ENCODE measurements at regions not wholly inside any gene's neighbourhood (a gene's known extent, or its start where the extent isn't known, plus 50 kb on each side); places are given as distances from the start of the nearest gene placed in this dataset.

DNA sequence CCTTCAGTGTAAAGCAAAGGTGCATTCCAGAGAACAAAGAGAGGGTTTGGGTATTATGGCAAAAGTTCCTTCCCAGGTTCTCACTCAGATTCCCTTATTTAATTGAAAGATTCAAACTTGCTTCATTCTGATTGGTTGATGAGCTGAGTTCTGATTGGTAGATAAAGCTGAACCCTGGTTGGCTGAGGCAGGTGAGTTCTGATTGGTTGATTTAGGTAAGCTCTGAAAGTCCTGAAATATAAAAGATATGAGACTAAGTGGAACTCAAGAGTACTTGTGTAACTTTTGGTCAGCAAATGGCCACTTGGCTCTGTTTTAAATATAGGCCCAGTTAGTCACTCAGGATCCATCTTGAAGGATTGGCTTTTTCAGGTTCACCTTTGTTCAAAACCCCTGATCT, 99.8 kb upstream of the FBXO11 start:
- H3K4me3 ChIP-seq: no peak overlapping the region
- H3K9me3 ChIP-seq (ENCODE audit: low read depth, low read length): no peaks in the 10 kb centered on the region
- H3K27ac ChIP-seq: no peak overlapping the region
- DNase-seq (ENCODE audit: low read depth, low spot score): no peak
- no peak overlapping the region for H3K9ac ChIP-seq (ENCODE audit: insufficient read length)
- no peak for TF ChIP-seq POLR2AphosphoS5 (IDR thresholded peaks at IDR 0.05; ENCODE audit: borderline replicate concordance, low read depth, low read length)
- TF ChIP-seq EZH2 (IDR thresholded peaks at IDR 0.05): no peak
- TF ChIP-seq FOXP2 (optimal IDR thresholded peaks at IDR 0.05; ENCODE audit: control extremely low read depth, extremely low read length, insufficient read depth): no peak
- no peaks in the 10 kb centered on the region for H3K36me3 ChIP-seq (ENCODE audit: insufficient read depth, low read length)

DNA sequence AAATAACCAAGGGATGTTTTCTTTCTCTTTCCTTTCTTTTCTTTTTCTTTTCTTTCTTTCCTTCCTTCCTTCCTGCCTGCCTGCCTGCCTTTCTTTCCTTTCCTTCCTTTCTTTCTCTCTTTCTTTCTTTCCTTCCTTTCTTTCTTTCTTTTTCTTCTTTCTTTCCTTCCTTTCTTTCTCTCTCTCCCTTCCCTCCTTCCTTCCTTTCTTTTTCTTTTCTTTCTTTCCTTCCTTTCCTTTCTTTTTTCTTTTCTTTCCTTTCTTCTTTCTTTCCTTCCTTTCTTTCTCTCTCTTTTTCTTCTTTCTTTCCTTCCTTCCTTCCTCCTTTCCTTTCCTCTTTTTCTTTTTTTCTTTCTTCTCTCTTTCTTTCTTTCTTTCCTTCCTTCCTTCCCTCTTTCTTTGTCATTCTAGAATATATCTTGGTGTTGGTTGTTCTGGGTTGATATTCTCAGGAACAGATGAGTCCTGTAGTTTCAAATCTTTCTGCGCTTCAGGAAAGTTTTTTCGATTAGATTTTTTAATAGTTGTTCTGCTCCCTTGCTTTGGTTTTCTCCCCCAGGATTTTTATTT, 101.5 kb upstream of the FBXO11 start:
- H3K27ac ChIP-seq: no peak overlapping the region
- no peaks in the 10 kb centered on the region for H3K9me3 ChIP-seq (ENCODE audit: low read depth, low read length)
- H3K4me3 ChIP-seq: no peak overlapping the region
- no peak for DNase-seq (ENCODE audit: low read depth, low spot score)
- no peaks in the 10 kb centered on the region for H3K36me3 ChIP-seq (ENCODE audit: insufficient read depth, low read length)
- TF ChIP-seq EZH2 (IDR thresholded peaks at IDR 0.05) (no peak), POLR2AphosphoS5 (IDR thresholded peaks at IDR 0.05; ENCODE audit: borderline replicate concordance, low read depth, low read length) (no peak)
- no peak overlapping the region for H3K9ac ChIP-seq (ENCODE audit: insufficient read length)

DNA sequence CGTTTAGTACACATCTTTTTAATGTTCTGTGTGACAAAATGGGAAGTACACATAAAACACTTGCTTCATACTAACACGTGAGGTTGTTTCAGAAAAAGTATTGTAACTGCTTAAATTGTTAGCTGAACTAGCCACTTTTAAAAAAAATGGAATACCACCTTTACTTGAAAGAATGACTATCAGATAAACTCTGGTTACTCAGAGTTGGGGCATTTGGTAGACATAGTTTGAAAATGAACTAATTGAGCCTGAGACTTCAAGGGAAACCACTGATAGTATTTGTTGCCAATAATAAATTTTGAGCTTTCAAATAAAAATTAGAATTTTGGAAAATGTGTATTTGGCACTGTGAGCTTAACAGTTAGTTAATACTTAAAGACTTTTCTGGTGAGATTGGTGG, 103.0 kb upstream of the FBXO11 start:
- Histone ChIP-seq H3K9ac (ENCODE audit: insufficient read length) (no peak overlapping the region), H3K27ac (no peak overlapping the region), H3K36me3 (ENCODE audit: insufficient read depth, low read length) (no peaks in the 10 kb centered on the region), H3K4me3 (no peak overlapping the region), H3K9me3 (ENCODE audit: low read depth, low read length) (no peaks in the 10 kb centered on the region)
- DNase-seq (ENCODE audit: low read depth, low spot score): no peak
- TF ChIP-seq EZH2 (IDR thresholded peaks at IDR 0.05) (no peak), FOXP2 (optimal IDR thresholded peaks at IDR 0.05; ENCODE audit: control extremely low read depth, extremely low read length, insufficient read depth) (no peak), POLR2AphosphoS5 (IDR thresholded peaks at IDR 0.05; ENCODE audit: borderline replicate concordance, low read depth, low read length) (no peak)

DNA sequence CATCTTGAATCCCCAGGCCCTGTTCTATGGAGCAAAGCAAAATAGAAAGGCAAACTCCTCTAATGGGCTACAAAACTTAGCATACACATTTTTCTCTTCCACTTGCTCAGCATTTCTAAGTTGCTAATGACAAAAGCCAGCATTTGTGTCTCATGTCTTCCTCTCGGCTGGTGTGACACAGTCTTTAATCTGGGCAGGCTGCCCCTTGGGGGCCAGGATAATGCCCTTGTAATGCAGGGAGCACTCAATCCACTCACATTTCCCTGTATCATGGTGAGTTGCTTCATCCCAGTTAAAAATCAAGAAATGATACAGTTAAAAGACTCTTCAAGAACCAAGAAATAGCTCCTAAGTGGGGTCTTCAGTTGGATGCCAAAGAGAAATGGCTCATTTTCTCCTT, 109.1 kb upstream of the FBXO11 start:
- Histone ChIP-seq H3K36me3 (ENCODE audit: insufficient read depth, low read length) (no peaks in the 10 kb centered on the region), H3K4me3 (no peak overlapping the region), H3K9ac (ENCODE audit: insufficient read length) (no peak overlapping the region), H3K27ac (no peak overlapping the region), H3K9me3 (ENCODE audit: low read depth, low read length) (no peaks in the 10 kb centered on the region)
- no peak for DNase-seq (ENCODE audit: low read depth, low spot score)
- TF ChIP-seq POLR2AphosphoS5 (IDR thresholded peaks at IDR 0.05; ENCODE audit: borderline replicate concordance, low read depth, low read length) (no peak), FOXP2 (optimal IDR thresholded peaks at IDR 0.05; ENCODE audit: control extremely low read depth, extremely low read length, insufficient read depth) (no peak), EZH2 (IDR thresholded peaks at IDR 0.05) (no peak)

DNA sequence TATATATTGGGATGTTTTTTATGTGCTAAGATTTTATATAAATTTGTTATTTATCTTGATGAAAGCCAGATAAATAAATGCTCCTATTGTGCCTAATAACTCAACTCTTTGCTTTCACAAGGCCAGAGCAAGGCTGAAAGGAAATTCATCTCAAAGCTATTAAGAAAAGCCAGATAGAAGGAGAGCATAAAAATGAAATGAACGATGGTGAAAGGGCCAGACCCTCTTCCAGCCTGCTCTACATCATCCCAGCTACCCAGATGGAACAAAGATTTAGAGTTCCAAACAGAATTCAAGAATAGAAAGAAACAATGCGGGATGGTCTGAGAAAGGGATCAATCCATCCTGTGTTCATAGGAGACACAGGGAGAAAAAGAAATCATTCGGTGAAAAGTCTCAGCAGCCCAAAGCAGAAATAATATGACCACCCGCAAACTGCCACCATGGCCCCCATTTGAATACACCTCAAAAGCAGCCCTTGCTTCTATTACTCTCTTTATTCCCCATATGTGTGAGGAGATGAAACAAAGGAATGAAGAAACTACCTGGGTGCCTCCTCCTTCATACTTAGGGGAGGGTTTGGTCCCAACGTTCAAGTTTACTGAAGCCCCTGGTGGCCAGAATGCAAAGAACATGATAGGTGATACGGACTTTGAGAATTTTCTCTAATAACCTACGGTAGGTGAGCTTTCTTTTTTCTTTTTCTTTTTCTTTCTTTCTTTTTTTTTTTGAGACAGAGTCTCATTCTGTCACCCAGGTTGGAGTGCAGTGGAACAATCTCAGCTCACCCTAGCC, 110.1 kb upstream of the FBXO11 start:
- no peaks in the 10 kb centered on the region for H3K9me3 ChIP-seq (ENCODE audit: low read depth, low read length)
- no peak for TF ChIP-seq EZH2 (IDR thresholded peaks at IDR 0.05)
- H3K9ac ChIP-seq (ENCODE audit: insufficient read length): no peak overlapping the region
- no peaks in the 10 kb centered on the region for H3K36me3 ChIP-seq (ENCODE audit: insufficient read depth, low read length)
- H3K27ac ChIP-seq: no peak overlapping the region
- DNase-seq (ENCODE audit: low read depth, low spot score): no peak
- no peak overlapping the region for H3K4me3 ChIP-seq

DNA sequence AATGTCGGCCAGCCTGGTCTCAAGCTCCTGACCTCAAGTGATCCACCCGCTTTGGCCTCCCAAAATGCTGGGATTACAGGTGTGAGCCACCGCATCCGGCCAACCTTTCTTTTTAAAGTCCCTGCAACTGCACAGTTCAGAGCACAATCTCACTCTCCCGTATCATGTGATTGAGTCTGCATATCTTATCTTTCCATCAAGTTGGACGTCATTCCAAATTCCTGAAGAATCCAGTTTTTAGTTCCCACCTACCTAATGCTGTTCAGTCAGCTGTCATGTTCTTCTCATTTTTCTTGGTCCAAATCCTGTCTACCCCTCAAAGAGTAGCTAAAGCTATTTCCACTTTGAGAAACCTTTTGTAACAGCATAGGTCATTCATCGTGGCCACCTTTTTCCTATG, 110.8 kb upstream of the FBXO11 start:
- no peaks in the 10 kb centered on the region for H3K36me3 ChIP-seq (ENCODE audit: insufficient read depth, low read length)
- no peak overlapping the region for H3K27ac ChIP-seq
- no peak overlapping the region for H3K4me3 ChIP-seq
- H3K9me3 ChIP-seq (ENCODE audit: low read depth, low read length): no peaks in the 10 kb centered on the region
- no peak for TF ChIP-seq EZH2 (IDR thresholded peaks at IDR 0.05)
- TF ChIP-seq POLR2AphosphoS5 (IDR thresholded peaks at IDR 0.05; ENCODE audit: borderline replicate concordance, low read depth, low read length): no peak
- TF ChIP-seq FOXP2 (optimal IDR thresholded peaks at IDR 0.05; ENCODE audit: control extremely low read depth, extremely low read length, insufficient read depth): no peak
- no peak overlapping the region for H3K9ac ChIP-seq (ENCODE audit: insufficient read length)
- no peak for DNase-seq (ENCODE audit: low read depth, low spot score)

GRCh38 chr2:48018480-48018879, 112.2 kb upstream of the FBXO11 start:
- H3K36me3 ChIP-seq (ENCODE audit: insufficient read depth, low read length): no peaks in the 10 kb centered on the region
- no peak overlapping the region for H3K4me3 ChIP-seq
- TF ChIP-seq POLR2AphosphoS5 (IDR thresholded peaks at IDR 0.05; ENCODE audit: borderline replicate concordance, low read depth, low read length) (no peak), FOXP2 (optimal IDR thresholded peaks at IDR 0.05; ENCODE audit: control extremely low read depth, extremely low read length, insufficient read depth) (no peak), EZH2 (IDR thresholded peaks at IDR 0.05) (no peak)
- no peak overlapping the region for H3K27ac ChIP-seq
- DNase-seq (ENCODE audit: low read depth, low spot score): no peak
- no peak overlapping the region for H3K9ac ChIP-seq (ENCODE audit: insufficient read length)
- H3K9me3 ChIP-seq (ENCODE audit: low read depth, low read length): no peaks in the 10 kb centered on the region

- no peak for DNase-seq (ENCODE audit: low read depth, low spot score)
- no peak overlapping the region for H3K9ac ChIP-seq (ENCODE audit: insufficient read length)
- H3K9me3 ChIP-seq (ENCODE audit: low read depth, low read length): no peaks in the 10 kb centered on the region
- no peak overlapping the region for H3K27ac ChIP-seq
- TF ChIP-seq EZH2 (IDR thresholded peaks at IDR 0.05) (no peak), FOXP2 (optimal IDR thresholded peaks at IDR 0.05; ENCODE audit: control extremely low read depth, extremely low read length, insufficient read depth) (no peak), POLR2AphosphoS5 (IDR thresholded peaks at IDR 0.05; ENCODE audit: borderline replicate concordance, low read depth, low read length) (no peak)
- H3K4me3 ChIP-seq: no peak overlapping the region
- H3K36me3 ChIP-seq (ENCODE audit: insufficient read depth, low read length): no peaks in the 10 kb centered on the region
Measured at GRCh38 chr2:48026865-48027264, 120.6 kb upstream of the FBXO11 start.

DNA sequence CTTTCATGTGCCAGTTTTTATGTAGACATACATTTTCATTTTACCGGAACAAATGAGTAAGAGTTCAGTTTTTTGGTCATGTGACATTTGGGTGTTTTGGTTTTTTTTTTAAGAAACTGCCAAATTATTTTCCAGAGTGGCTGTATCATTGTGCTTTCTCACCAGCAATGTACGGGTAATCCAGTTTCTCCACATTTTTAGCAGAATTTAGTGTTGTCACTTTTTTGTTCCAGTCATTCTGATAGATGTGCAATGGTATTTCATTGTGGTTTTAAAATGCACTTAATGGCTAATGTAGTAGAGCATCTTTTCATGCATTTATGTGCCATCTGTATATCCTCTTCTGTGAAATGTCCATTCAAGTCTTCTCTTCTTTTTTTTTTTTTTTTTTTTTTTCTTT, 126.5 kb upstream of the FBXO11 start:
- Histone ChIP-seq H3K4me3 (no peak overlapping the region), H3K9me3 (ENCODE audit: low read depth, low read length) (no peaks in the 10 kb centered on the region), H3K9ac (ENCODE audit: insufficient read length) (no peak overlapping the region), H3K36me3 (ENCODE audit: insufficient read depth, low read length) (no peaks in the 10 kb centered on the region), H3K27ac (no peak overlapping the region)
- TF ChIP-seq FOXP2 (optimal IDR thresholded peaks at IDR 0.05; ENCODE audit: control extremely low read depth, extremely low read length, insufficient read depth) (no peak), POLR2AphosphoS5 (IDR thresholded peaks at IDR 0.05; ENCODE audit: borderline replicate concordance, low read depth, low read length) (no peak), EZH2 (IDR thresholded peaks at IDR 0.05) (no peak)
- no peak for DNase-seq (ENCODE audit: low read depth, low spot score)

All from SK-N-MC (cell line).